ENCODE measurements at regions not wholly inside any gene's neighbourhood (a gene's known extent, or its start where the extent isn't known, plus 50 kb on each side); places are given as distances from the start of the nearest gene placed in this dataset.

GRCh38 chr4:189200353-189200752, 740.3 kb upstream of the FRG1 start:
- Histone ChIP-seq H3K27ac (ENCODE audit: low read length) (no peak overlapping the region), H3K27me3 (ENCODE audit: low read depth, low read length) (no peaks in the 10 kb centered on the region)

GRCh38 chr4:189202182-189202868, 738.3 kb upstream of the FRG1 start:
- no peak overlapping the region for H3K27ac ChIP-seq (ENCODE audit: low read length)
- H3K4me3 ChIP-seq (ENCODE audit: low read length), result peak overlapping the region; percentile 53
- no peak overlapping the region for H2AFZ ChIP-seq (ENCODE audit: low read depth, low read length)

More at GRCh38 chr4:189200353-189200752, 740.3 kb upstream of the FRG1 start:
- no peaks in the 10 kb centered on the region for H3K36me3 ChIP-seq (replicated peaks; ENCODE audit: low read depth, low read length)
- H3K4me2 ChIP-seq (ENCODE audit: low read length), result no peak overlapping the region
- no peaks in the 10 kb centered on the region for H4K20me1 ChIP-seq (ENCODE audit: insufficient read depth, low read length)
- H3K79me2 ChIP-seq (ENCODE audit: low read length), result no peaks in the 10 kb centered on the region
- H3K9ac ChIP-seq (ENCODE audit: low read length), result no peak overlapping the region
- H3K4me3 ChIP-seq (ENCODE audit: low read length), result no peak overlapping the region
- TF ChIP-seq CTCF (IDR thresholded peaks at IDR 0.05; ENCODE audit: low read depth, low read length) (no peak), EZH2phosphoT487 (IDR thresholded peaks at IDR 0.05; ENCODE audit: low read depth) (no peak)
- H2AFZ ChIP-seq (ENCODE audit: low read depth, low read length), result no peak overlapping the region
- H3K4me1 ChIP-seq (ENCODE audit: low read length), result no peaks in the 10 kb centered on the region
- H3K9me3 ChIP-seq (ENCODE audit: insufficient read depth, low read length), result no peaks in the 10 kb centered on the region

GRCh38 chr4:189202869-189203271, 737.8 kb upstream of the FRG1 start:
- H3K79me2 ChIP-seq (ENCODE audit: low read length), result no peaks in the 10 kb centered on the region
- no peaks in the 10 kb centered on the region for H3K4me1 ChIP-seq (ENCODE audit: low read length)
- H3K4me2 ChIP-seq (ENCODE audit: low read length), result peak overlapping the region; percentile 53
- TF ChIP-seq EZH2phosphoT487 (IDR thresholded peaks at IDR 0.05; ENCODE audit: low read depth) (no peak), CTCF (IDR thresholded peaks at IDR 0.05; ENCODE audit: low read depth, low read length) (no peak)
- no peak overlapping the region for H3K4me3 ChIP-seq (ENCODE audit: low read length)
- no peaks in the 10 kb centered on the region for H4K20me1 ChIP-seq (ENCODE audit: insufficient read depth, low read length)
- H3K36me3 ChIP-seq (replicated peaks; ENCODE audit: low read depth, low read length), result no peaks in the 10 kb centered on the region
- no peaks in the 10 kb centered on the region for H3K9me3 ChIP-seq (ENCODE audit: insufficient read depth, low read length)
- no peak overlapping the region for H2AFZ ChIP-seq (ENCODE audit: low read depth, low read length)
- H3K27ac ChIP-seq (ENCODE audit: low read length), result no peak overlapping the region
- H3K9ac ChIP-seq (ENCODE audit: low read length), result no peak overlapping the region
- H3K27me3 ChIP-seq (ENCODE audit: low read depth, low read length), result no peaks in the 10 kb centered on the region

More at GRCh38 chr4:189202182-189202868, 738.3 kb upstream of the FRG1 start:
- no peaks in the 10 kb centered on the region for H4K20me1 ChIP-seq (ENCODE audit: insufficient read depth, low read length)
- no peaks in the 10 kb centered on the region for H3K4me1 ChIP-seq (ENCODE audit: low read length)
- H3K36me3 ChIP-seq (replicated peaks; ENCODE audit: low read depth, low read length), result no peaks in the 10 kb centered on the region
- no peaks in the 10 kb centered on the region for H3K27me3 ChIP-seq (ENCODE audit: low read depth, low read length)
- H3K9ac ChIP-seq (ENCODE audit: low read length), result no peak overlapping the region
- H3K4me2 ChIP-seq (ENCODE audit: low read length), result peak overlapping the region; percentile 53
- TF ChIP-seq EZH2phosphoT487 (IDR thresholded peaks at IDR 0.05; ENCODE audit: low read depth) (no peak), CTCF (IDR thresholded peaks at IDR 0.05; ENCODE audit: low read depth, low read length) (peak; percentile 56)
- H3K79me2 ChIP-seq (ENCODE audit: low read length), result no peaks in the 10 kb centered on the region
- H3K9me3 ChIP-seq (ENCODE audit: insufficient read depth, low read length), result no peaks in the 10 kb centered on the region

GRCh38 chr4:189204616-189205015, 736.1 kb upstream of the FRG1 start:
- Histone ChIP-seq H4K20me1 (ENCODE audit: insufficient read depth, low read length) (no peaks in the 10 kb centered on the region), H3K27me3 (ENCODE audit: low read depth, low read length) (no peaks in the 10 kb centered on the region), H3K9me3 (ENCODE audit: insufficient read depth, low read length) (no peaks in the 10 kb centered on the region), H3K36me3 (replicated peaks; ENCODE audit: low read depth, low read length) (no peaks in the 10 kb centered on the region), H3K4me2 (ENCODE audit: low read length) (no peak overlapping the region), H3K4me1 (ENCODE audit: low read length) (no peaks in the 10 kb centered on the region), H2AFZ (ENCODE audit: low read depth, low read length) (no peak overlapping the region), H3K27ac (ENCODE audit: low read length) (no peak overlapping the region), H3K79me2 (ENCODE audit: low read length) (no peaks in the 10 kb centered on the region), H3K9ac (ENCODE audit: low read length) (no peak overlapping the region), H3K4me3 (ENCODE audit: low read length) (no peak overlapping the region)
- TF ChIP-seq EZH2phosphoT487 (IDR thresholded peaks at IDR 0.05; ENCODE audit: low read depth), result no peak
- no peak for TF ChIP-seq CTCF (IDR thresholded peaks at IDR 0.05; ENCODE audit: low read depth, low read length)
